Activated CD8-positive, alpha-beta memory T cell treated with anti-CD3 and anti-CD28 coated beads, Interleukin-2, amount 50 U/mL, for 48 hours (primary cell): ENCODE measurements at regions not wholly inside any gene's neighbourhood (a gene's known extent, or its start where the extent isn't known, plus 50 kb on each side); places are given as distances from the start of the nearest gene placed in this dataset.
A peak's percentile ranks its signal among the peaks of the same experiment; 100 is the strongest.

Experiments used
- DNase-seq: peaks from one replicate; pipeline ENCODE4 v3.0.0-alpha.2; 2020

GRCh38 chr13:77480066-77480465 is 55.4 kb upstream of the SCEL start:
- no peak for DNase-seq

GRCh38 chr13:77479326-77479725 is 56.2 kb upstream of the SCEL start:
- DNase-seq, result no peak

GRCh38 chr13:77477299-77477848 is 58.1 kb upstream of the SCEL start:
- DNase-seq, result no peak

- no peak for DNase-seq
These were observed 59.0 kb upstream of the SCEL start for GRCh38 chr13:77476456-77476855.

- no peak for DNase-seq
These were observed 60.0 kb upstream of the SCEL start for GRCh38 chr13:77475345-77476084.

- no peak for DNase-seq
These were observed 64.5 kb upstream of the SCEL start for GRCh38 chr13:77470986-77471385.

- DNase-seq, result no peak
These were observed 68.6 kb upstream of the SCEL start for GRCh38 chr13:77466753-77467422.

GRCh38 chr13:77465603-77466195 is 69.8 kb upstream of the SCEL start:
- DNase-seq, result no peak

- DNase-seq, result no peak
These were observed 75.3 kb upstream of the SCEL start for GRCh38 chr13:77460195-77460594.

- DNase-seq, result no peak
These were observed 75.9 kb upstream of the SCEL start for GRCh38 chr13:77459592-77459991.

GRCh38 chr13:77458736-77459135 is 76.8 kb upstream of the SCEL start:
- no peak for DNase-seq

- no peak for DNase-seq
These were observed 77.5 kb upstream of the SCEL start for GRCh38 chr13:77457966-77458365.

- DNase-seq, result no peak
These were observed 79.2 kb upstream of the SCEL start for GRCh38 chr13:77456271-77456670.

GRCh38 chr13:77449265-77449664 is 86.2 kb upstream of the SCEL start:
- no peak for DNase-seq

GRCh38 chr13:77448689-77449088 is 86.8 kb upstream of the SCEL start:
- DNase-seq, result no peak

- DNase-seq, result no peak
These were observed 92.0 kb upstream of the SCEL start for GRCh38 chr13:77443511-77443910.

- DNase-seq, result no peak
These were observed 98.2 kb upstream of the SCEL start for GRCh38 chr13:77437267-77437666.

- DNase-seq, result no peak
These were observed 101.2 kb upstream of the SCEL start for GRCh38 chr13:77434289-77434688.

- DNase-seq, result no peak
These were observed 104.1 kb upstream of the SCEL start for GRCh38 chr13:77431449-77431848.

GRCh38 chr13:77430377-77430951 is 103.6 kb upstream of the MYCBP2 start:
- no peak for DNase-seq

GRCh38 chr13:77429320-77430142 is 102.6 kb upstream of the MYCBP2 start:
- peak; percentile 57 for DNase-seq

- DNase-seq, result no peak
These were observed 98.8 kb upstream of the MYCBP2 start for GRCh38 chr13:77425705-77426104.

- no peak for DNase-seq
These were observed 96.4 kb upstream of the MYCBP2 start for GRCh38 chr13:77423296-77423695.
